HG03469 (cell line): ENCODE measurements at regions not wholly inside any gene's neighbourhood (a gene's known extent, or its start where the extent isn't known, plus 50 kb on each side); places are given as distances from the start of the nearest gene placed in this dataset.

Experiments used
- ATAC-seq: cut with Tn5 transposase; IDR thresholded peaks from one replicate; pipeline ENCODE4 v1.9.1; 2021; ENCODE audit warnings: mild to moderate bottlenecking, moderate library complexity, moderate number of reproducible peaks; ENCODE audit not compliant: unreplicated experiment

DNA sequence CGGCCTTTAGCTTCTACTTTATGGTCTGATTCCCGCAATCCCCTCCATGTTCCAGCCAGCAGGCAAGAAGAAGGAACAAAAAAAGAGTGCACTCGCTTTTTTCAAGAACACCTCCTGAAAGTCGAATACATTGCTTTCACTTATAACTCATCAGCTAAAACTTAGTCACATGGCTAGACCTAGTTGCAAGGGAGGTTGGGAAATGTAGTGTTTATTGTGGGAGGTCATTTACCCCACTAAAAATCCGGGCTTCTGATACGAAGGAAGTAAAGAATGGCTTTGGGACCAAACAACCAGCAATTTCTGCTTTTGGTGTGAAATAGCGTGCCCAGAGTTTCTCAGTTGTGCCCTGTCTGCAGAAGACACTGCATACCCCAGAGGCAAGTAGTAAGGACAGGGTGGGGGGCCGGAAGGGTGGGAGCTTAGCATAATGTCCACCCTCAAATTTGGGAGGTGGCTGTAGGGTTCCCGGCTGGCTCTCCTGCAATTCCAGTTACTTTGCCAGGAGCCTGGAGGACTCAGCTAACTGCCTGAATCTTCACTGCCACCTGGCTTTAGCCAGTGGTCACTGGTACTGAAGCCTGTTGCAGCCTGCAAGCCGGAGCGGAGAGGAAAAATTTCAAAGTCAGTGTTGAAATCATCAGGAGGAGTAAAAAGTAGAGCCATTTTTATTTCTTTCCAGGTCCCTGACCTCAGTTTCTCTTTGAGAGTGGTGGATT, 57.7 kb upstream of the F3 start:
- no peak for ATAC-seq

DNA sequence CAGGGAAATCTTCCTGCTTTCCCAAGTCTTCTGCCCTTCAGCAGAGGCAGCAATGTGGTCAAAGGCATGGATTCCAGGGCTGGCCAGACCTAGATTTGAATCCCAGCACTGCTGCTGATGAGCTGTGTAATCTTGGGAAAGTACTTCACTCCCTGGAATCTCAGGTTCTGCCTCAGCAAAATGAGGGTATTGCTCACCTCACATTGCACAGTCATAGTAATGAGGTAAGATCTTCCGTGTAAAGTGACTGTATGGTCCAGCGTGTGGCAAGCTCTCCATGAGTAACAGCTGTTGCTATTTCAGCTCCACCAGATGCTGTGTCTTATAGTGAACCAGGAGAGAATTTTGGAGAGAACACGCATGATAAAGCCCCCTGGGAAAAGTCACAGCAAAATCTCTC, 56.1 kb upstream of the F3 start:
- no peak for ATAC-seq

DNA sequence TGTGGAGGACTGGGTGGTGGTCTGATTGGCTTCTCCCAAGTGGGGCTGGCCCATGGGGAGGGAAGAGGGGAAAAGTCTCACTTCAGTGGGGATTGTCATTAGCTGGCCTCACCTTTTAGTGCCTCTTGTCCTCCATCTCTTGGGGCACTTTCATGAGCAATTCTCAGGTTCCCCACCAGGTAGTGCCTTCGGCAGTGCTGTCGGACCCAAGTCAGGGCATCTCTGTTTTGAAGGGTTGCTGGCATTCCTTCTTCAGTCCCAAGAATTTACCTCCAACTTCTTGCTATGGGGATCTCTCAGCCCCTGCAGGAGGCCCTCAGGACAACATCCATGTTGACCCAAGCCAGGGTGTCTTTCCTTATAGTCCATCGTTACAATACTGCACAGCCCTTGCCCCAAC, 54.7 kb upstream of the F3 start:
- no peak for ATAC-seq

DNA sequence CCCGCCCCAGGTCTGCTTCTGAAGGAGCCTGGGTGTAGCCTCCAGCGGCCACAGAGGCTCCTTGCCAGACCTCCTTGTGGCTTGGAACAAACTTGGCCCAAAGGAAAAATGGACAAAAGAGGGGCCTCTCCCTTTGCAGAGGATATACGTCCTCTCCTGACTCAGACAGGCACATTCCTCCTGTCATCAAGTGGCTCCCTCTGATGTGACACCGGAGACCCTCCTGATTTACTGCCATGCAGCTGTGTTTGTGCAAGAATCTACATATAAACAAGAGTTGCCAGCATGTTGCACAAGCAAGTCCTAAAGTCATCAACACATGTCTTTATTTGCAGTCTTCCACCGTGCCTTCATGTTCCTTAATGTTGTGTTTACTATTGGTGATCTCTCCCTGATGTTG, 54.1 kb upstream of the F3 start:
- no peak for ATAC-seq

DNA sequence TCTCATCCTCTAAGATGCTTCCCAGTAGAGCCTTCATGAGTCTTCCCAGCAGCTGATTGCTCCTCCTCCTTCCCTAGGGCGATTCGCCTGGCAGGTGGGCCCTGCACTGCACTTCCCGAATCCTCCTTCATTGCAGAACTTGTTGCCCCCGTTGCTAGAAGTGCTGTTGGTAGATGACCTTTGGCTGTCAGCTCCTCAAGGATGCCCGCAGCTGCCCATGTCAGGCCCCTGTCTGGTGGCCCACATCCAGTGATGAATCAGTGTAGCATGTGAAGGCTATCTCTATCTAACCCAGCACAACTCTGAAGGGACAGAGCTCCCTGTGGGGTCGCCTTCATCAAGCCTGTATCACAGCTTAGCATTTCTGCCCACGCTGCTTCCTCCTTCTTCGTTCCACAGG, 52.1 kb upstream of the F3 start:
- no peak for ATAC-seq

DNA sequence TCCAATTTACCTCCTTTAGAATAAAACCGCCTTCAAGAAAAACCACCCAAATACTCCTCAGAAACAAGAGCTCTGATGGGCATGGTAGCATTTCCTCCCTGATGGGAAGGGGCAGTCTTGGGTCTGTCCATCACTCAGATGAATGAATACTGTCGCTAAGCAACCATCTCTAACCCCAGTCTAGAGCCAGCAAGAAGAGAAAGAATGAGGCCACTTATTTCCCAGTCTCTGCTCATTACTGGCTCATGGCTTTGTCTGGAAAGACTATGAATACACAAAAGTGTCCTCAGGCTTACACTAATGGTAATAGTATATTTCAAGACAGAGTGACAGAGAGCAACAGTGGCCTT, 51.0 kb upstream of the F3 start:
- ATAC-seq: no peak

DNA sequence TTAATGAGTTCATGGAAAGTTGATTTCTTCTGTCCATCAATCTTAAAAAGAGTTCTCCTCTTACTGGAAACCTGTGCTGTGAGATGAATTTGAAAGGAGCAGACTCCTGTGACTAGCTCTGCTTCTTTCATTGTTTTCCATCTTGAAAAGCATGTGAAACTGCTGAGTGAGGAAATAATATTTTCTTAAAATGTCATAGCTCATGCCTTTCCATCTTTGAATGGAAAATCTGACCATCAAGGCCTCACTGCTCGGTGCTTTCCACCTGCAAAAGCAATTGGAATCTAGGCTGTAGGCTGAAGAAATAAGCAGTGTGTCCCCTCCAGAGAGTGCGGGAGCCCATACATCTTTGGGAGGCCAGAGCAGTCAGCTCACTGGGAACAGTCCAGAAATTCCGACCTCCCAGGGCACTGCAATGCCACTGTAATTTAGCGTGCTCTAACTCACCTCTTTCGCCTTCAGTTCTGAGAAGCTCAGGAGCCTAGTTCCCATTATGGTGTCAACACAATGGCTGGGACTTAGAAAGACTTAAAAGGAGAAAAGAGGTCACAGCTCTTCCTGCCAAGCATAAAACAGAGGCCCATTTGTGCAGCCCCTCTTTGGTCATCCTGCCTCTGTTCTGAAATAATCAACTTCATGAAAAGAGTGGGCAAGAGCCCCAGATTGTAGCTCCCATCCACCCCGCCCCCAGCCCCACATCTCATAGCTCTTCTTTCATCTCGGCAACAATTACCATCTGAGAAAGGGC, 50.4 kb upstream of the F3 start:
- no peak for ATAC-seq
